HG03575 (cell line): ENCODE measurements at regions not wholly inside any gene's neighbourhood (a gene's known extent, or its start where the extent isn't known, plus 50 kb on each side); places are given as distances from the start of the nearest gene placed in this dataset.

Source experiments
- ATAC-seq: cut with Tn5 transposase; IDR thresholded peaks from one replicate; pipeline ENCODE4 v1.9.1; 2021; ENCODE audit not compliant: unreplicated experiment, insufficient number of reproducible peaks, low FRiP score; ENCODE audit errors: extremely low read depth

- no peak for ATAC-seq
These were observed 813.3 kb downstream of the SLC4A3 start for GRCh38 chr2:220440731-220441130.

DNA sequence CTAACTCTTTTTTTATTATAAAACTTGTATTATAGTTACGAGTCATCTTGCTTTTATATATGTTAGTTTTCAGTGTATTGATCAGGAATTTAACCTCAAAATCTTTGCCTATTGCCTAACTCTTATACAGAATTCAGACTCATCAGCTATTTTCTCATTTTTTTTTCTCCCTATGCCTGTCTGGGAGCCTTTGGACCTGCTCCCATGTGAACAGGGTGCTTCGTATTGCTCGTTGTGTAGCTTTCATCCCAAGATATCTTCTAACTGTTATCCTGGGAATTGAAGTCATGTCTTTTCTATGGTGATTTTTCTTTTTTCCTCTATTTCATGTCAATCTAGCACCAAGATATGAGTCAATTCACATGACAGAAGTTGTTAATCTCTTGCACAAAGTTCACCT, 814.0 kb downstream of the SLC4A3 start:
- ATAC-seq, result no peak

DNA sequence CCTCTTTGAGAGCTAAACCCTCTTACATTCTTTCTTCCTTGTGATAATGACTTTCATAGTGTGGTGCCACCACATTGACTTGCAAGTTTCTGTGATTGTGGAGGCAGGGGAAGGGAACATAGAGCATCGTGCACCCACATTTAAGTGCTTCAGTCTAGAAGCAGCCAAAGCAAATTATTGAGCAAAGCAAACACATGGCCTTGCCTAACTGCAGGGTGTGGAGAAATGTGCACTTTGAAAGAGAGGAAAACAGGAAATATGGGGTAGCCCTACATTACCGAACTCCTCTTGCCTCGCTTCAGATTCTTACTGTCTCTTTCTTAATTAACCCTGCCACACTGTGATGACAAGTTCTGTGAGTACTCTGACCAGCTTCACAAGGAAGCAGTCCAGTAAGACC, 814.6 kb downstream of the SLC4A3 start:
- no peak for ATAC-seq

DNA sequence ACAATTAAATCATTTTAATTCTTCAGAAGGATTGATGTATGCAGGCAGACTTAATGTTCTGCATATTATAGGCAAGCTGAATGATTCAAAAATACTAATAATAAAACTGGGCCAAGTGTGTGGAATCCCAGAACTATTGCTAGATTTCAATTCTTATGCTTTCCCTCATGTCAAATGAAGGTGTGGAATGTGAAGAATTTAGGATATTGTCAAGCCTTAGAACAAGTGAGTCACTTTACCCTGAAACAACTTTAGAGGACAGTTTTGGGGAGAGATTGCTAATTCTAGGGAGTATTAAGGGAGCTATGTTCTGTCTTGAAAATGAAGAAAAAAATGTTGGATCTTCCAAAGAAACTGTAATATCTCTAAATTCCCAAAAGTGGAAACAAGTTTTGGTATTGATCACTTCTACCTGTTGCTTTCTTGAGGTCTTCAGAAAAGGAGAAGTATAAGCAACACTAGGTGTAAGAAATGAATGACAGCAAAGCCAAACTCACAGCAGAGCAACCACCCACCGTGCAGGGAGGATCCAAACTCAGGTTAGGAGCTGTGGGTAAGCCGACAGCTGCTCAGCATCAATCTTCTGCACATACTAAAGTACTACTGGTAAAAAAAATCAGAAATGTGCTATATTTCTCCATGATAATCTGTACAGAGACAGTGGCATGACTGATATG, 818.1 kb downstream of the SLC4A3 start:
- no peak for ATAC-seq

- ATAC-seq, result no peak
These were observed 818.8 kb downstream of the SLC4A3 start for GRCh38 chr2:220446106-220446712.

GRCh38 chr2:220450846-220451245, 823.4 kb downstream of the SLC4A3 start:
- no peak for ATAC-seq

GRCh38 chr2:220451438-220451837, 824.0 kb downstream of the SLC4A3 start:
- no peak for ATAC-seq

DNA sequence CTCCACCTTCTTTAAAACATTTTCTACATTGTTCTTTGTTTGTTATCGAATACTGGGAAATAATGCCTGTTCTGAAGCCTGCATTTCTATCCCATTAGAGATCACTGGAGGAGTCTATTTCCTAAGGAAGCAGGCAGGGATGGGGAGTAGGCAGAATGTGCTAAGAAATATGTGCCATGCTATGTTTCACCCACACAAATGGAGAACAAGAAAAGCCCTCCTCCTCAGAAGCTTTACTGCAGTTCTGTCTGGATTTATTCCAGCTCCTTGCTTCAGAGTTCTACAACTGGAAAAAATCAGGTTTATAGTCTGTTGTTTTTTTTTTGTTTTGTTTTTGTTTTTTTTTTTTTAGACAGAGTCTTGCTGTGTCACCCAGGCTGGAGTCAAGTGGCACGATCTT, 825.1 kb downstream of the SLC4A3 start:
- no peak for ATAC-seq

DNA sequence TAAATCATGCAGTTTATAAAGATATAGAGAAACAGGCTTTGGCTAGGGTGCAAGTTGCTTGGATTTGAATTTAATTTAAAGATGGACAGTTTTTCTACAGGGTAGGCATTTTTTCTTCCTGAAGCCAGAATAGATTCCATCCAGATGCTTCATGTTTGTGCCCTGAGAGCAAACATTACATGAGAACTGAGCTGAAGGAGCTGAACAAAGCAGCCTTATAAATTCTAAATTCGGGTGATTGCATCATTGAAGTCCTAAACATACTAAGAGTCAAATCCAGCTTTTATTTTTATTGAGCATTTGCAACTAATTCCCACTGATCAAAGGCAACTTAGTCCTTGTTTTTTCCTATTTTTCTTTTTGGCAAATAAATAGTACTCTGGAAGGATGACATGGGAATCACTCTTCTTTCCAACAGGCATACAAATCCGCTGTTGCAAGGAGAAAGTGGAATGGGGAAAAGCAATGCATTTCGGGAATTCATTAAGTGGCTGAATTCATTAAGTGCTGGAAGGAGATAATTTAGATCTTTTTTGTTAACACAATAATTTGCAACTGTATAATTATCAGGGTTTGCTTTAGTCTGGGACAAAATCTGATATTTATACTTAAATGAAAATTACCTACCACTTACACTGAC, 828.0 kb downstream of the SLC4A3 start:
- ATAC-seq, result no peak

- ATAC-seq, result no peak
These were observed 830.6 kb downstream of the SLC4A3 start for GRCh38 chr2:220458051-220458450.

GRCh38 chr2:220460257-220460985, 833.0 kb downstream of the SLC4A3 start:
- ATAC-seq, result no peak

- ATAC-seq, result no peak
These were observed 836.4 kb downstream of the SLC4A3 start for GRCh38 chr2:220463876-220464275.

DNA sequence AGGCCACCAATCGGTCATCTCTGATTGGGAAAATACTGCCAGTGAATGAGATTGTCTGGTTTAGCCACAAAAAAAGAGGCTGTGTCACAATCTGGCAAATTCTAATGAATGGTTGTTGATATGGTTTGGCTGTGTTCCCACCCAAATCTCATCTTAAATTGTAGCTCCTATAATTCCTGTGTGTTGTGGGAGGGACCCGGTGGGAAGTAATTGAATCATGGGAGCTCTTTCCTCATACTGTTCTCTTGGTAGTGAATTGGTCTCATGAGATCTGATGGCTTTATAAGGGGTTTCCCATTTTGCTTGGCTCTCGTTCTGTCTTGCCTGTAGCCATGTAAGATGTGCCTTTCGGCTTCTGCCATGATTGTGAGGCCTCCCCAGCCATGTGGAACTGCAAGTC, 838.3 kb downstream of the SLC4A3 start:
- no peak for ATAC-seq

DNA sequence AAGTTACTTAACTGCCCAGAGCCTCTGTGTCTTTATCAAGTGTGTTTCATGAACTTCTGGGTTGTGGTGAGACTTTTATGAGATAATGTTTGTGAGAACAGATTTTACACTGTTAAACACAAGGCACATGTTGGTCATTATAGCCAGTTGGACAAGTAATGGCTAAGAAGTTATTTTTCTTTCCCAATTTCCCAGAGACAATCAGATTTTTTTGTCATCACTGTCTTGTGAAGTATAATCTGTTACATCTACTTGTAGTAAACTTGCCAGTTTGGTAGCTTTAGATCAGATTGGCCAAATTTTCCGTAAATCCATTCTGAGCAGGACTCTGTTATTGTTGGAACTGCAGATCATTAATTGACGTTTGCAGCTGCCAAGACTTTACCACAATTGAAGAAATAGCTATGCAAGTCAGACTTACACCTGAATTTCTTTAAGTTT, 838.8 kb downstream of the SLC4A3 start:
- ATAC-seq, result no peak

- ATAC-seq, result no peak
These were observed 841.8 kb downstream of the SLC4A3 start for GRCh38 chr2:220469201-220469600.

- ATAC-seq, result no peak
These were observed 846.2 kb downstream of the SLC4A3 start for GRCh38 chr2:220473611-220474010.

- no peak for ATAC-seq
These were observed 849.4 kb downstream of the SLC4A3 start for GRCh38 chr2:220476877-220477276.

DNA sequence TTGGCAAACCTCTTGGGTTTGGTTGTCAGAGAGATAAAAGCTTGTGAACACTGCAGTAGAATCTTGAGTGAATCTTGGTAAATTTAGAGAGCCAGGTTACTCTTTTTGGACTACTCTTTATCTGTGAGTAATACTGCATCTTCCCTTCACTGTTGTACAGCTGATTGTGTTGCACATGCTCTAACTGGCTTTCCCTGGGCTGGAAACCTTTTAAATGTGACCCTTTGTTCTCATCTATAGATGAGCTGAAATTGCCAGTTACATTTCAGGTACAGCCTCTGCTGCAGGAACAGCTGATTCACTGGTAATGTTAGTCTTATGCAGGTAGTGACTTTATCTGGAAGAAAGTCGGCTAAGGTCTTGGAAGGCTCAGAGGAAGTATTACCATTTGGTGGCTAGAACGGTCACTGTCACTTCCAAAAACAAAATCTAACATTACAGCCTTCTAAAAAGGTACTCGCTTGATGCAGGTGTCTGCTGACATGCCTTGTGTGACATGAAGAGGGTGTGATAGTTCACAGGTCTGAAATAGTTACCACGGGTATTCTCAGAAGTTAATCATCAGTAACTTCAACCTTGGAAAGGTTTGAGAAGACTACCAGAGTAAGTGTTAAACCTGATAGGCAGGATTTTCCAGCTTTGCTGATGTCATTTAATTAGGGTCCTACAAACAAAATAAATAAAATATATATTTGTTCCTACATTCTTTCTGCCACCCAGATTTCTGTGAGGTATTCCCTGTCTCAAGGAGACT, 851.1 kb downstream of the SLC4A3 start:
- ATAC-seq, result no peak

GRCh38 chr2:220482716-220483115, 855.3 kb downstream of the SLC4A3 start:
- ATAC-seq, result no peak
